ENCODE measurements at regions not wholly inside any gene's neighbourhood (a gene's known extent, or its start where the extent isn't known, plus 50 kb on each side); places are given as distances from the start of the nearest gene placed in this dataset.
A peak's percentile ranks its signal among the peaks of the same experiment; 100 is the strongest.

GRCh38 chr6:23633996-23634395 lies 492.0 kb upstream of the NRSN1 start:
- no peak for DNase-seq
- no peaks in the 10 kb centered on the region for H3K4me1 ChIP-seq (ENCODE audit: control insufficient read depth, insufficient read depth, low read length)
- no CpG with 5 or more reads among the region's 7 CpGs for WGBS (ENCODE audit: insufficient coverage, low lambda C conversion rate)

GRCh38 chr6:23635150-23635549 lies 490.9 kb upstream of the NRSN1 start:
- Histone ChIP-seq H3K36me3 (ENCODE audit: control insufficient read depth, insufficient read depth, low read length) (no peaks in the 10 kb centered on the region), H3K4me3 (ENCODE audit: low read length) (no peak overlapping the region), H3K27ac (ENCODE audit: low read length) (no peak overlapping the region), H3K27me3 (ENCODE audit: control insufficient read depth, insufficient read depth, low read length) (no peaks in the 10 kb centered on the region), H3K4me1 (ENCODE audit: control insufficient read depth, insufficient read depth, low read length) (no peaks in the 10 kb centered on the region), H3K9me3 (ENCODE audit: control insufficient read depth, low read depth, low read length) (no peaks in the 10 kb centered on the region)
- 40% methylated on average over 1 of the region's 4 CpGs for WGBS (ENCODE audit: insufficient coverage, low lambda C conversion rate)
- no peak for DNase-seq

More at GRCh38 chr6:23633996-23634395, 492.0 kb upstream of the NRSN1 start:
- Histone ChIP-seq H3K4me3 (ENCODE audit: low read length) (no peak overlapping the region), H3K27me3 (ENCODE audit: control insufficient read depth, insufficient read depth, low read length) (no peaks in the 10 kb centered on the region), H3K27ac (ENCODE audit: low read length) (no peak overlapping the region), H3K9me3 (ENCODE audit: control insufficient read depth, low read depth, low read length) (no peaks in the 10 kb centered on the region), H3K36me3 (ENCODE audit: control insufficient read depth, insufficient read depth, low read length) (no peaks in the 10 kb centered on the region)

- Histone ChIP-seq H3K27me3 (ENCODE audit: control insufficient read depth, insufficient read depth, low read length) (no peaks in the 10 kb centered on the region), H3K27ac (ENCODE audit: low read length) (no peak overlapping the region), H3K4me3 (ENCODE audit: low read length) (no peak overlapping the region), H3K4me1 (ENCODE audit: control insufficient read depth, insufficient read depth, low read length) (no peaks in the 10 kb centered on the region), H3K36me3 (ENCODE audit: control insufficient read depth, insufficient read depth, low read length) (no peaks in the 10 kb centered on the region), H3K9me3 (ENCODE audit: control insufficient read depth, low read depth, low read length) (no peaks in the 10 kb centered on the region)
- no peak for DNase-seq
- no CpG with 5 or more reads among the region's 6 CpGs for WGBS (ENCODE audit: insufficient coverage, low lambda C conversion rate)
Measured at GRCh38 chr6:23637296-23637695, 488.7 kb upstream of the NRSN1 start.

GRCh38 chr6:23642849-23643248 lies 483.2 kb upstream of the NRSN1 start:
- Histone ChIP-seq H3K27me3 (ENCODE audit: control insufficient read depth, insufficient read depth, low read length) (no peaks in the 10 kb centered on the region), H3K4me1 (ENCODE audit: control insufficient read depth, insufficient read depth, low read length) (no peaks in the 10 kb centered on the region), H3K4me3 (ENCODE audit: low read length) (no peak overlapping the region), H3K9me3 (ENCODE audit: control insufficient read depth, low read depth, low read length) (no peaks in the 10 kb centered on the region), H3K27ac (ENCODE audit: low read length) (no peak overlapping the region), H3K36me3 (ENCODE audit: control insufficient read depth, insufficient read depth, low read length) (no peaks in the 10 kb centered on the region)
- WGBS (ENCODE audit: insufficient coverage, low lambda C conversion rate) = no CpG with 5 or more reads among the region's 1 CpG
- no peak for DNase-seq

- Histone ChIP-seq H3K4me3 (ENCODE audit: low read length) (no peak overlapping the region), H3K36me3 (ENCODE audit: control insufficient read depth, insufficient read depth, low read length) (no peaks in the 10 kb centered on the region), H3K4me1 (ENCODE audit: control insufficient read depth, insufficient read depth, low read length) (no peaks in the 10 kb centered on the region), H3K27ac (ENCODE audit: low read length) (no peak overlapping the region), H3K27me3 (ENCODE audit: control insufficient read depth, insufficient read depth, low read length) (no peaks in the 10 kb centered on the region), H3K9me3 (ENCODE audit: control insufficient read depth, low read depth, low read length) (no peaks in the 10 kb centered on the region)
- DNase-seq = no peak
Measured at GRCh38 chr6:23647045-23647444, 479.0 kb upstream of the NRSN1 start.

- WGBS (ENCODE audit: insufficient coverage, low lambda C conversion rate) = no CpG with 5 or more reads among the region's 5 CpGs
- H3K4me1 ChIP-seq (ENCODE audit: control insufficient read depth, insufficient read depth, low read length) = peaks cover 10% of the 10 kb centered on the region
- no peak overlapping the region for H3K4me3 ChIP-seq (ENCODE audit: low read length)
- peak; percentile 24 to 68 for DNase-seq
- no peaks in the 10 kb centered on the region for H3K36me3 ChIP-seq (ENCODE audit: control insufficient read depth, insufficient read depth, low read length)
- H3K27me3 ChIP-seq (ENCODE audit: control insufficient read depth, insufficient read depth, low read length) = no peaks in the 10 kb centered on the region
- H3K27ac ChIP-seq (ENCODE audit: low read length) = no peak overlapping the region
- H3K9me3 ChIP-seq (ENCODE audit: control insufficient read depth, low read depth, low read length) = no peaks in the 10 kb centered on the region
Measured at GRCh38 chr6:23650676-23651075, 475.3 kb upstream of the NRSN1 start.

GRCh38 chr6:23654745-23655144 lies 471.3 kb upstream of the NRSN1 start:
- 100% methylated on average over 1 of the region's 6 CpGs for WGBS (ENCODE audit: insufficient coverage, low lambda C conversion rate)
- DNase-seq = peak; percentile 54 to 68
- Histone ChIP-seq H3K27me3 (ENCODE audit: control insufficient read depth, insufficient read depth, low read length) (no peaks in the 10 kb centered on the region), H3K4me3 (ENCODE audit: low read length) (no peak overlapping the region), H3K27ac (ENCODE audit: low read length) (peak overlapping the region; percentile 10), H3K4me1 (ENCODE audit: control insufficient read depth, insufficient read depth, low read length) (peaks cover 30% of the 10 kb centered on the region), H3K9me3 (ENCODE audit: control insufficient read depth, low read depth, low read length) (no peaks in the 10 kb centered on the region), H3K36me3 (ENCODE audit: control insufficient read depth, insufficient read depth, low read length) (no peaks in the 10 kb centered on the region)

- H3K4me3 ChIP-seq (ENCODE audit: low read length) = no peak overlapping the region
- peak in 1 of 2 donors; percentile 25 for DNase-seq
- no peaks in the 10 kb centered on the region for H3K9me3 ChIP-seq (ENCODE audit: control insufficient read depth, low read depth, low read length)
- no peaks in the 10 kb centered on the region for H3K36me3 ChIP-seq (ENCODE audit: control insufficient read depth, insufficient read depth, low read length)
- peaks cover 30% of the 10 kb centered on the region for H3K4me1 ChIP-seq (ENCODE audit: control insufficient read depth, insufficient read depth, low read length)
- H3K27me3 ChIP-seq (ENCODE audit: control insufficient read depth, insufficient read depth, low read length) = no peaks in the 10 kb centered on the region
- H3K27ac ChIP-seq (ENCODE audit: low read length) = peak overlapping the region; percentile 16
- no CpG with 5 or more reads among the region's 3 CpGs for WGBS (ENCODE audit: insufficient coverage, low lambda C conversion rate)
Measured at GRCh38 chr6:23655525-23655924, 470.5 kb upstream of the NRSN1 start.

GRCh38 chr6:23656255-23657194 lies 469.5 kb upstream of the NRSN1 start:
- peak in 1 of 2 donors; percentile 58 for DNase-seq

GRCh38 chr6:23659125-23659524 lies 466.9 kb upstream of the NRSN1 start:
- WGBS (ENCODE audit: insufficient coverage, low lambda C conversion rate) = 0% methylated on average over 1 of the region's 2 CpGs
- H3K4me1 ChIP-seq (ENCODE audit: control insufficient read depth, insufficient read depth, low read length) = peaks cover 30% of the 10 kb centered on the region
- H3K4me3 ChIP-seq (ENCODE audit: low read length) = no peak overlapping the region
- H3K27me3 ChIP-seq (ENCODE audit: control insufficient read depth, insufficient read depth, low read length) = no peaks in the 10 kb centered on the region
- H3K27ac ChIP-seq (ENCODE audit: low read length) = peak overlapping the region; percentile 21
- no peaks in the 10 kb centered on the region for H3K36me3 ChIP-seq (ENCODE audit: control insufficient read depth, insufficient read depth, low read length)
- no peaks in the 10 kb centered on the region for H3K9me3 ChIP-seq (ENCODE audit: control insufficient read depth, low read depth, low read length)
- DNase-seq = peak in 1 of 2 donors; percentile 49

More at GRCh38 chr6:23656255-23657194, 469.5 kb upstream of the NRSN1 start:
- H3K36me3 ChIP-seq (ENCODE audit: control insufficient read depth, insufficient read depth, low read length) = no peaks in the 10 kb centered on the region
- no peak overlapping the region for H3K4me3 ChIP-seq (ENCODE audit: low read length)
- WGBS (ENCODE audit: insufficient coverage, low lambda C conversion rate) = no CpG with 5 or more reads among the region's 14 CpGs
- no peaks in the 10 kb centered on the region for H3K27me3 ChIP-seq (ENCODE audit: control insufficient read depth, insufficient read depth, low read length)
- H3K4me1 ChIP-seq (ENCODE audit: control insufficient read depth, insufficient read depth, low read length) = peaks cover 30% of the 10 kb centered on the region
- peak overlapping the region; percentile 18 for H3K27ac ChIP-seq (ENCODE audit: low read length)
- H3K9me3 ChIP-seq (ENCODE audit: control insufficient read depth, low read depth, low read length) = no peaks in the 10 kb centered on the region

- no peaks in the 10 kb centered on the region for H3K9me3 ChIP-seq (ENCODE audit: control insufficient read depth, low read depth, low read length)
- no CpG with 5 or more reads among the region's 4 CpGs for WGBS (ENCODE audit: insufficient coverage, low lambda C conversion rate)
- no peak overlapping the region for H3K27ac ChIP-seq (ENCODE audit: low read length)
- no peak overlapping the region for H3K4me3 ChIP-seq (ENCODE audit: low read length)
- H3K4me1 ChIP-seq (ENCODE audit: control insufficient read depth, insufficient read depth, low read length) = peaks cover 17% of the 10 kb centered on the region
- no peak for DNase-seq
- H3K36me3 ChIP-seq (ENCODE audit: control insufficient read depth, insufficient read depth, low read length) = no peaks in the 10 kb centered on the region
- no peaks in the 10 kb centered on the region for H3K27me3 ChIP-seq (ENCODE audit: control insufficient read depth, insufficient read depth, low read length)
Measured at GRCh38 chr6:23661549-23661948, 464.5 kb upstream of the NRSN1 start.

Data from large intestine (tissue), 3 donors.